Fibroblast of the aortic adventitia (primary cell): ENCODE measurements at regions not wholly inside any gene's neighbourhood (a gene's known extent, or its start where the extent isn't known, plus 50 kb on each side); places are given as distances from the start of the nearest gene placed in this dataset.

ENCODE experiments used
- DNase-seq: peaks from one replicate; pipeline ENCODE4 v3.0.0-alpha.2; 2010; ENCODE audit warnings: low read depth
- H3K4me3 ChIP-seq: 2 replicates; pipeline ENCODE4 v1.5.1; 2011; ENCODE audit warnings: low read depth, mild to moderate bottlenecking, control low read depth, low read length, moderate library complexity
- TF ChIP-seq, protein P1 (sequence below): IDR thresholded peaks from 2 replicates; pipeline ENCODE4 v1.5.1; 2011; ENCODE audit warnings: mild to moderate bottlenecking, low read length, control low read depth, inconsistent platforms; ENCODE audit not compliant: insufficient read depth

GRCh38 chr2:147714582-147714981 is 130.2 kb upstream of the ACVR2A start:
- DNase-seq, result peak; percentile 18
- TF ChIP-seq, protein P1, sequence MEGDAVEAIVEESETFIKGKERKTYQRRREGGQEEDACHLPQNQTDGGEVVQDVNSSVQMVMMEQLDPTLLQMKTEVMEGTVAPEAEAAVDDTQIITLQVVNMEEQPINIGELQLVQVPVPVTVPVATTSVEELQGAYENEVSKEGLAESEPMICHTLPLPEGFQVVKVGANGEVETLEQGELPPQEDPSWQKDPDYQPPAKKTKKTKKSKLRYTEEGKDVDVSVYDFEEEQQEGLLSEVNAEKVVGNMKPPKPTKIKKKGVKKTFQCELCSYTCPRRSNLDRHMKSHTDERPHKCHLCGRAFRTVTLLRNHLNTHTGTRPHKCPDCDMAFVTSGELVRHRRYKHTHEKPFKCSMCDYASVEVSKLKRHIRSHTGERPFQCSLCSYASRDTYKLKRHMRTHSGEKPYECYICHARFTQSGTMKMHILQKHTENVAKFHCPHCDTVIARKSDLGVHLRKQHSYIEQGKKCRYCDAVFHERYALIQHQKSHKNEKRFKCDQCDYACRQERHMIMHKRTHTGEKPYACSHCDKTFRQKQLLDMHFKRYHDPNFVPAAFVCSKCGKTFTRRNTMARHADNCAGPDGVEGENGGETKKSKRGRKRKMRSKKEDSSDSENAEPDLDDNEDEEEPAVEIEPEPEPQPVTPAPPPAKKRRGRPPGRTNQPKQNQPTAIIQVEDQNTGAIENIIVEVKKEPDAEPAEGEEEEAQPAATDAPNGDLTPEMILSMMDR, result no peak
- no peak overlapping the region for H3K4me3 ChIP-seq

GRCh38 chr2:147713349-147713748 is 131.5 kb upstream of the ACVR2A start:
- no peak for DNase-seq
- no peak overlapping the region for H3K4me3 ChIP-seq
- TF ChIP-seq, protein P1, result no peak

GRCh38 chr2:147712051-147712450 is 132.8 kb upstream of the ACVR2A start:
- TF ChIP-seq, protein P1, result no peak
- no peak overlapping the region for H3K4me3 ChIP-seq
- no peak for DNase-seq

GRCh38 chr2:147711031-147711430 is 133.8 kb upstream of the ACVR2A start:
- DNase-seq, result no peak
- no peak overlapping the region for H3K4me3 ChIP-seq
- TF ChIP-seq, protein P1, result no peak

DNA sequence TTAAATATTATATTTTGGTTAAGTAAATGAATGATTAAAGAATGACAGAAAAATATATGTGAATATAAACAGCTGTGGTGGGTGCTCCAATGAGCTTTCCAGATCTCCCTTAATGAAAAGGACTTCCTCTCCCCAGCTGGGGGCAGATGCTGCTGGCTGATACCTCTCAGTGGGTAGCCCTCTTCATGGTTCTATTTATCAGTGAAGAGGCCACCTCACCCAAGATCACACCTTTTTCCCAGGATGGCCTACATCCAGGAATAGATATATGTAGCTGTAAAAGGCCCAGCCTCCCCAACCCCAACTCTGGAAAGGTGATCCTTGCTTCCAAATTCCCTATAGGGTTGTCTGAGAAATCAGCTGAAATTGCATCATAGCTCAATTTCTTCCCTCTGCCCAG is 135.2 kb upstream of the ACVR2A start:
- TF ChIP-seq, protein P1, result no peak
- no peak for DNase-seq
- H3K4me3 ChIP-seq, result no peak overlapping the region

- no peak for DNase-seq
Measured at GRCh38 chr2:147703171-147703570, 141.7 kb upstream of the ACVR2A start.

DNA sequence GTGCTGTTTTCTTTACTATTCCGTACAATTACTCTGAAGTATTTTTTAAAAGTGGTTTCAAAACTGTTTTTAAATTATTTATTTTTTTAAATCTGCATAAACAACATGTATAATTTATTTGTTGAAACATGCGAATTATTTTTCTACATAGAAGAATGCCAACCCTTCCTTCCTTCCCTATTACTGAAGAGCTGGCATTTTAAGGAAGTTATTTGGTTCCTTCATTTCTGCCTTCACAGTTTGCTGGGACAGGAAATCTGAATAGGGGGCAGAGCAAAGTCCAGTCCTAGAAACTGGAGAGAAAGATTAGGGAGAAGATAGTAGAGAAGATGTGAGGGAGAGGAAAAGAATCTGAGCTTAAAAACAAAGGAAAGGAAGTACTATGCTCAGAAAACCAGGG is 146.7 kb upstream of the ACVR2A start:
- TF ChIP-seq, protein P1, result no peak
- H3K4me3 ChIP-seq, result no peak overlapping the region
- no peak for DNase-seq

More at GRCh38 chr2:147703171-147703570, 141.7 kb upstream of the ACVR2A start:
- TF ChIP-seq, protein P1, result no peak
- no peak overlapping the region for H3K4me3 ChIP-seq
